ENCODE measurements at regions not wholly inside any gene's neighbourhood (a gene's known extent, or its start where the extent isn't known, plus 50 kb on each side); places are given as distances from the start of the nearest gene placed in this dataset.

DNA sequence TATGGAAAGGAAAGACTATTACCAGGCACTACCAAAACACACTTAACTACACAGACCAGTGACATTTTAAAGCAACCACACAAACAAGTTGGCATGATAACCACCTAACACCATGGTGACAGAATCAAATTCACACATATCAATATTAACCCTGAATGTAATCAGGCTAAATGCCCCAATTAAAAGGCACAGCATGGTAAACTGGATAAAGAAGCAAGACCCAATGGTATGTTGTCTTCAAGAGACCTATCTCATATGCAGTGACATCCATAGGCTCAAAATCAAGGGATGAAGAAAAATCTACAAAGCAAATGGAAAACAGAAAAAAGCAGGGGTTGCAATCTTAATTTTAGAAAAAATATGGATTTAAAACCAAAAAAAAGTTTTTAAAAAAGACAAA is 86.0 kb downstream of the SAMD9 start:
- TF ChIP-seq, protein P1, sequence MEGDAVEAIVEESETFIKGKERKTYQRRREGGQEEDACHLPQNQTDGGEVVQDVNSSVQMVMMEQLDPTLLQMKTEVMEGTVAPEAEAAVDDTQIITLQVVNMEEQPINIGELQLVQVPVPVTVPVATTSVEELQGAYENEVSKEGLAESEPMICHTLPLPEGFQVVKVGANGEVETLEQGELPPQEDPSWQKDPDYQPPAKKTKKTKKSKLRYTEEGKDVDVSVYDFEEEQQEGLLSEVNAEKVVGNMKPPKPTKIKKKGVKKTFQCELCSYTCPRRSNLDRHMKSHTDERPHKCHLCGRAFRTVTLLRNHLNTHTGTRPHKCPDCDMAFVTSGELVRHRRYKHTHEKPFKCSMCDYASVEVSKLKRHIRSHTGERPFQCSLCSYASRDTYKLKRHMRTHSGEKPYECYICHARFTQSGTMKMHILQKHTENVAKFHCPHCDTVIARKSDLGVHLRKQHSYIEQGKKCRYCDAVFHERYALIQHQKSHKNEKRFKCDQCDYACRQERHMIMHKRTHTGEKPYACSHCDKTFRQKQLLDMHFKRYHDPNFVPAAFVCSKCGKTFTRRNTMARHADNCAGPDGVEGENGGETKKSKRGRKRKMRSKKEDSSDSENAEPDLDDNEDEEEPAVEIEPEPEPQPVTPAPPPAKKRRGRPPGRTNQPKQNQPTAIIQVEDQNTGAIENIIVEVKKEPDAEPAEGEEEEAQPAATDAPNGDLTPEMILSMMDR (IDR thresholded peaks at IDR 0.05): no peak
- TF ChIP-seq POLR2A (IDR thresholded peaks at IDR 0.05): no peak

All from testis (tissue), 2 donors.